A549 (cell line): ENCODE measurements at regions not wholly inside any gene's neighbourhood (a gene's known extent, or its start where the extent isn't known, plus 50 kb on each side); places are given as distances from the start of the nearest gene placed in this dataset.

Experiments
- ATAC-seq, 2 experiments: fragments of 200-7000 bp in 1 of 2; fragments of >200 bp in 1 of 2; cut with Nextera tagmentation in 1 of 2; cut with Tn5 transposase in 1 of 2; 3 replicates each; pipeline versions ENCODE4 v1.8.0 to v1.9.1; 2018 to 2020; ENCODE audit warnings: mild to moderate bottlenecking in 1 of 2, moderate library complexity in 1 of 2
- CTCF ChIA-PET: fragments of 300-600 bp; sonication (Branson Sonifier 250); formaldehyde crosslinking; extraction: SDS; loops from one replicate; lab custom pipeline; 2021; ENCODE audit warnings: antibody characterized with exemption, inconsistent platforms; lab: Yijun Ruan, JAX
- POLR2A ChIA-PET: fragments of 350-600 bp; formaldehyde crosslinking; extraction: SDS; loops from one replicate; lab custom pipeline; 2021; ENCODE audit warnings: antibody characterized with exemption, inconsistent platforms; lab: Yijun Ruan, JAX
- DNase-seq, 2 experiments: peaks; one replicate each; pipeline versions ENCODE4 v3.0.0 to v3.0.0-alpha.2; 2011 to 2016; ENCODE audit warnings: low read depth in 1 of 2, low spot score in 1 of 2
- FAIRE-seq: peaks from 2 replicates; lab custom pipeline; 2011; peaks lifted over from hg19 to GRCh38; lab: Jason Lieb, UNC
- H3K27ac ChIP-seq, 2 experiments: fragments of >200 bp; sonication (Bioruptor Twin); formaldehyde crosslinking; 3 replicates each; pipeline ENCODE4 v1.5.1; 2016 to 2017
- H3K4me1 ChIP-seq: fragments of >200 bp; sonication (Bioruptor Twin); formaldehyde crosslinking; 3 replicates; pipeline ENCODE4 v1.6.1; 2016
- H3K4me2 ChIP-seq: fragments of >200 bp; sonication (Bioruptor Twin); formaldehyde crosslinking; 3 replicates; pipeline ENCODE4 v1.6.1; 2016
- H3K4me3 ChIP-seq: fragments of >200 bp; sonication (Bioruptor Twin); formaldehyde crosslinking; 3 replicates; pipeline ENCODE4 v1.5.1; 2016
- H3K9me3 ChIP-seq: fragments of >200 bp; sonication (Bioruptor Twin); formaldehyde crosslinking; 3 replicates; pipeline ENCODE4 v1.6.1; 2016
- BHLHE40 ChIP-seq: IDR thresholded peaks from 2 replicates; pipeline ENCODE4 v1.6.1; 2012; ENCODE audit warnings: low read depth, low read length, inconsistent platforms
- CEBPB ChIP-seq, 2 experiments: fragments of >200 bp in 1 of 2; sonication (Bioruptor Twin) in 1 of 2; formaldehyde crosslinking in 1 of 2; IDR thresholded peaks; 2 replicates each; pipeline ENCODE4 v1.6.1; 2012 to 2016
- CHD4 ChIP-seq: fragments of 200-600 bp; sonication (generic); IDR thresholded peaks from 2 replicates; pipeline ENCODE4 v1.6.1; 2016; ENCODE audit warnings: antibody characterized with exemption, mild to moderate bottlenecking, borderline replicate concordance
- EHMT2 ChIP-seq: fragments of 200-600 bp; sonication (generic); IDR thresholded peaks from 2 replicates; pipeline ENCODE4 v1.6.1; 2016; ENCODE audit warnings: antibody characterized with exemption, low read depth, mild to moderate bottlenecking, moderate library complexity
- FOSB ChIP-seq: fragments of 250-450 bp; sonication (Bioruptor Pico); IDR thresholded peaks from 2 replicates; pipeline ENCODE4 v1.5.0; 2020; ENCODE audit warnings: mild to moderate bottlenecking, moderate library complexity
- GATA3 ChIP-seq: IDR thresholded peaks from 2 replicates; pipeline ENCODE4 v1.6.1; 2012; ENCODE audit warnings: borderline replicate concordance
- HOXA7 ChIP-seq: fragments of 250-450 bp; sonication (Bioruptor Pico); IDR thresholded peaks from 2 replicates; pipeline ENCODE4 v1.5.0; 2020; ENCODE audit warnings: mild to moderate bottlenecking, moderate library complexity
- HOXB13 ChIP-seq: fragments of 250-450 bp; sonication (Bioruptor Pico); IDR thresholded peaks from 2 replicates; pipeline ENCODE4 v1.5.0; 2020; ENCODE audit warnings: low read depth, mild to moderate bottlenecking, moderate library complexity
- HOXB5 ChIP-seq: fragments of 250-450 bp; sonication (Bioruptor Pico); IDR thresholded peaks from 2 replicates; pipeline ENCODE4 v1.5.0; 2020; ENCODE audit warnings: mild to moderate bottlenecking, moderate library complexity
- JUN ChIP-seq, 2 experiments: fragments of >200 bp; sonication (Bioruptor Twin); formaldehyde crosslinking; IDR thresholded peaks; 2 replicates in 1 of 2; 3 replicates in 1 of 2; pipeline ENCODE4 v1.6.1; 2016 to 2017
- JUNB ChIP-seq: fragments of >200 bp; sonication (Bioruptor Twin); formaldehyde crosslinking; IDR thresholded peaks from 2 replicates; pipeline ENCODE4 v1.6.1; 2016
- KDM5A ChIP-seq: fragments of 200-600 bp; sonication (generic); IDR thresholded peaks from 2 replicates; pipeline ENCODE4 v1.6.1; 2016; ENCODE audit warnings: antibody characterized with exemption, mild to moderate bottlenecking
- NR3C1 ChIP-seq: fragments of >200 bp; sonication (Bioruptor Twin); formaldehyde crosslinking; IDR thresholded peaks from 3 replicates; pipeline ENCODE4 v1.6.1; 2017
- PHF8 ChIP-seq: fragments of 200-600 bp; sonication (generic); IDR thresholded peaks from 2 replicates; pipeline ENCODE4 v1.6.1; 2016; ENCODE audit warnings: low read depth, mild to moderate bottlenecking, antibody characterized with exemption, moderate library complexity, borderline replicate concordance
- POLR2A ChIP-seq: IDR thresholded peaks from 2 replicates; pipeline ENCODE4 v1.6.1; 2012; ENCODE audit warnings: mild to moderate bottlenecking, low read length
- POLR2AphosphoS2 ChIP-seq: conservative IDR thresholded peaks from 2 replicates; pipeline ENCODE4 v1.6.1; 2012; ENCODE audit warnings: low read length, improper control_type of control experiment, inconsistent platforms
- RAD21 ChIP-seq, 2 experiments: fragments of >200 bp in 1 of 2; sonication (Bioruptor Twin) in 1 of 2; formaldehyde crosslinking in 1 of 2; IDR thresholded peaks in 1 of 2; conservative IDR thresholded peaks in 1 of 2; 2 replicates in 1 of 2; 3 replicates in 1 of 2; pipeline ENCODE4 v1.6.1; 2012 to 2018; ENCODE audit warnings: inconsistent platforms in 1 of 2
- RARB ChIP-seq: fragments of 250-450 bp; sonication (Bioruptor Pico); IDR thresholded peaks from 2 replicates; pipeline ENCODE4 v1.8.0; 2021; ENCODE audit warnings: mild to moderate bottlenecking, moderate library complexity
- RNF2 ChIP-seq: fragments of 200-600 bp; sonication (generic); IDR thresholded peaks from 2 replicates; pipeline ENCODE4 v1.6.1; 2016; ENCODE audit warnings: low read depth, mild to moderate bottlenecking, antibody characterized with exemption, moderate library complexity, borderline replicate concordance
- TFCP2L1 ChIP-seq: fragments of 250-450 bp; sonication (Bioruptor Pico); IDR thresholded peaks from 2 replicates; pipeline ENCODE4 v1.5.0; 2021; ENCODE audit warnings: mild to moderate bottlenecking
- TP53 ChIP-seq: fragments of 250-450 bp; sonication (Bioruptor Pico); IDR thresholded peaks from 2 replicates; pipeline ENCODE4 v1.5.0; 2021; ENCODE audit warnings: mild to moderate bottlenecking, moderate library complexity
- ZNF302 ChIP-seq: fragments of 250-450 bp; sonication (Bioruptor Pico); IDR thresholded peaks from 2 replicates; pipeline ENCODE4 v1.9.0; 2021; ENCODE audit warnings: inconsistent platforms, mild to moderate bottlenecking, moderate library complexity
- ZSCAN20 ChIP-seq: fragments of 250-450 bp; sonication (Bioruptor Pico); IDR thresholded peaks from 2 replicates; pipeline ENCODE4 v1.8.0; 2022; ENCODE audit warnings: mild to moderate bottlenecking, moderate library complexity
- WGBS: methylation state at CpG from one replicate; pipeline ENCODE4 v1.1.6; 2017; ENCODE audit errors: missing lambda C conversion rate; 5-methylcytosine and 5-hydroxymethylcytosine counted together
- TF ChIP-seq, protein P1 (sequence below): fragments of 250-450 bp; sonication (Bioruptor Pico); IDR thresholded peaks from 2 replicates; pipeline ENCODE4 v1.5.0; 2021; ENCODE audit warnings: mild to moderate bottlenecking, moderate library complexity, borderline replicate concordance
- TF ChIP-seq, protein P2 (sequence below): fragments of >200 bp; sonication (Bioruptor Twin); formaldehyde crosslinking; IDR thresholded peaks from 3 replicates; pipeline ENCODE4 v1.5.1; 2016
- TF ChIP-seq, protein P3 (sequence below): fragments of >200 bp; sonication (Bioruptor Twin); formaldehyde crosslinking; IDR thresholded peaks from 2 replicates; pipeline ENCODE4 v1.6.1; 2016

DNA sequence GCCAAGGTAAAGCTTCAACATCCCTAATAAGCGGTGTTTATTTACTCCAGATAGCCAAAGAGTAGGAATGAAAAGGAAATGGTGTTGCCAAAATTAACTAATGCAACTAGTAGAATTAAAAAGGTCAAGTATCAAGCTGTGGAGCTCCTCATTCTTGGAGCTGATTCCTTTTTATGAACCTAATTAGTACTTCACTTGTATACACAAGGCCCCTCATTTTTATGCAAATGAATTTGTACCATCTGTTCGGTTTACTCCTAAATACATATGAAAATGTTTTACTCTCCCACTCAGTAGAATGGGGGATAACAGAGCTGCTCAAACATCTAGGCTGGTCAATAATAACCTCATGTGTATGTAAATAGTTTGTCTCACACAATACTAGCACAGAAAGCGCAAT lies 426.4 kb upstream of the LUZP2 start:
- no peak for TF ChIP-seq RAD21 (conservative IDR thresholded peaks at IDR 0.05 in 1 of 2, IDR thresholded peaks at IDR 0.05 in 1 of 2)
- TF ChIP-seq, protein P1, sequence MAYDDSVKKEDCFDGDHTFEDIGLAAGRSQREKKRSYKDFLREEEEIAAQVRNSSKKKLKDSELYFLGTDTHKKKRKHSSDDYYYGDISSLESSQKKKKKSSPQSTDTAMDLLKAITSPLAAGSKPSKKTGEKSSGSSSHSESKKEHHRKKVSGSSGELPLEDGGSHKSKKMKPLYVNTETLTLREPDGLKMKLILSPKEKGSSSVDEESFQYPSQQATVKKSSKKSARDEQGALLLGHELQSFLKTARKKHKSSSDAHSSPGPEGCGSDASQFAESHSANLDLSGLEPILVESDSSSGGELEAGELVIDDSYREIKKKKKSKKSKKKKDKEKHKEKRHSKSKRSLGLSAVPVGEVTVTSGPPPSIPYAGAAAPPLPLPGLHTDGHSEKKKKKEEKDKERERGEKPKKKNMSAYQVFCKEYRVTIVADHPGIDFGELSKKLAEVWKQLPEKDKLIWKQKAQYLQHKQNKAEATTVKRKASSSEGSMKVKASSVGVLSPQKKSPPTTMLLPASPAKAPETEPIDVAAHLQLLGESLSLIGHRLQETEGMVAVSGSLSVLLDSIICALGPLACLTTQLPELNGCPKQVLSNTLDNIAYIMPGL, result no peak
- no peak for TF ChIP-seq FOSB
- no peak for TF ChIP-seq POLR2AphosphoS2
- no peak for TF ChIP-seq RARB (CRISPR knock-in tag)
- TF ChIP-seq EHMT2, result no peak
- TF ChIP-seq KDM5A, result no peak
- TF ChIP-seq NR3C1, result no peak
- TF ChIP-seq, protein P2, sequence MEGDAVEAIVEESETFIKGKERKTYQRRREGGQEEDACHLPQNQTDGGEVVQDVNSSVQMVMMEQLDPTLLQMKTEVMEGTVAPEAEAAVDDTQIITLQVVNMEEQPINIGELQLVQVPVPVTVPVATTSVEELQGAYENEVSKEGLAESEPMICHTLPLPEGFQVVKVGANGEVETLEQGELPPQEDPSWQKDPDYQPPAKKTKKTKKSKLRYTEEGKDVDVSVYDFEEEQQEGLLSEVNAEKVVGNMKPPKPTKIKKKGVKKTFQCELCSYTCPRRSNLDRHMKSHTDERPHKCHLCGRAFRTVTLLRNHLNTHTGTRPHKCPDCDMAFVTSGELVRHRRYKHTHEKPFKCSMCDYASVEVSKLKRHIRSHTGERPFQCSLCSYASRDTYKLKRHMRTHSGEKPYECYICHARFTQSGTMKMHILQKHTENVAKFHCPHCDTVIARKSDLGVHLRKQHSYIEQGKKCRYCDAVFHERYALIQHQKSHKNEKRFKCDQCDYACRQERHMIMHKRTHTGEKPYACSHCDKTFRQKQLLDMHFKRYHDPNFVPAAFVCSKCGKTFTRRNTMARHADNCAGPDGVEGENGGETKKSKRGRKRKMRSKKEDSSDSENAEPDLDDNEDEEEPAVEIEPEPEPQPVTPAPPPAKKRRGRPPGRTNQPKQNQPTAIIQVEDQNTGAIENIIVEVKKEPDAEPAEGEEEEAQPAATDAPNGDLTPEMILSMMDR, result no peak
- no peak for TF ChIP-seq TFCP2L1 (CRISPR knock-in tag)
- TF ChIP-seq ZSCAN20, result no peak
- no peak for TF ChIP-seq HOXB13 (CRISPR knock-in tag)
- no peak for TF ChIP-seq CEBPB (IDR thresholded peaks at IDR 0.05)
- no peak for TF ChIP-seq HOXB5 (CRISPR knock-in tag)
- TF ChIP-seq, protein P3, sequence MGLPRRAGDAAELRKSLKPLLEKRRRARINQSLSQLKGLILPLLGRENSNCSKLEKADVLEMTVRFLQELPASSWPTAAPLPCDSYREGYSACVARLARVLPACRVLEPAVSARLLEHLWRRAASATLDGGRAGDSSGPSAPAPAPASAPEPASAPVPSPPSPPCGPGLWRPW, result no peak
- TF ChIP-seq CHD4, result no peak
- TF ChIP-seq HOXA7 (CRISPR knock-in tag), result no peak
- TF ChIP-seq, all 56 proteins: peak for 0
- H3K4me2 ChIP-seq, result no peak overlapping the region
- no peak overlapping the region for H3K27ac ChIP-seq
- ATAC-seq (no peak), FAIRE-seq (no peak), DNase-seq (no peak)
- CTCF ChIA-PET, result interaction anchor here (1.2 kb wide), 1 partner anchor 11 kb away, joined by 3 read pairs; no protein-coding TSS in a partner anchor
- no peaks in the 10 kb centered on the region for H3K9me3 ChIP-seq
- no peaks in the 10 kb centered on the region for H3K4me1 ChIP-seq
- POLR2A ChIA-PET, result no interaction called here
- WGBS, result 56% methylated on average over 3 of the region's 3 CpGs
- no peak overlapping the region for H3K4me3 ChIP-seq

DNA sequence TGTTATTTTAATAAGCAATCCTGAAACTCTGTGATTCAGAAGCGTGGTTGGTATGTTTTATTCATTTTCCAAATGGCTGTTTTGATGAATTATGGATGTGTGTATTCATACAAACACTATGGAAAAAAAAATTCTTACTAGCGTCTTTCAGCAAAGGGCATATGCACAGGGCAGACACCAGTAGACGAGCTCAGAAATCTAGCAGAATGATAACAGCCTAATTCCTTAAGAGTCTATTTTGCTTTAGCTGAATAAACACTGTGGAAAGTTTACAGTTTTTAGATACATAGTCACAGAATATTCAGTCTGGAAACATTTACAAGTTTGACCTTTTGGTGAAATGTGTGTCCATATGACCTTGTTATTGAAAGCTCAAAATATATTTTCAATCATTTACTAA lies 418.8 kb upstream of the LUZP2 start:
- no peak overlapping the region for H3K27ac ChIP-seq
- CTCF ChIA-PET, result no interaction called here
- ATAC-seq, result no peak
- FAIRE-seq, result no peak
- WGBS, result 30% methylated on average over 3 of the region's 3 CpGs
- POLR2A ChIA-PET, result no interaction called here
- no peak for DNase-seq
- H3K9me3 ChIP-seq, result no peaks in the 10 kb centered on the region
- no peak for TF ChIP-seq NR3C1
- TF ChIP-seq PHF8, result no peak
- TF ChIP-seq GATA3, result no peak
- TF ChIP-seq, protein P1, result no peak
- TF ChIP-seq, protein P3, result no peak
- no peak for TF ChIP-seq JUN (IDR thresholded peaks at IDR 0.05)
- no peak for TF ChIP-seq JUNB
- TF ChIP-seq TFCP2L1 (CRISPR knock-in tag), result no peak
- no peak for TF ChIP-seq TP53 (CRISPR knock-in tag)
- TF ChIP-seq BHLHE40, result no peak
- TF ChIP-seq ZNF302, result no peak
- no peak for TF ChIP-seq RNF2
- no peak for TF ChIP-seq HOXA7 (CRISPR knock-in tag)
- TF ChIP-seq POLR2A, result no peak
- no peak overlapping the region for H3K4me3 ChIP-seq
- no peak overlapping the region for H3K4me2 ChIP-seq
- no peaks in the 10 kb centered on the region for H3K4me1 ChIP-seq
